ENCODE measurements at regions not wholly inside any gene's neighbourhood (a gene's known extent, or its start where the extent isn't known, plus 50 kb on each side); places are given as distances from the start of the nearest gene placed in this dataset.
A peak's percentile ranks its signal among the peaks of the same experiment; 100 is the strongest.

- no peak for DNase-seq
Observed at GRCh38 chr13:61852116-61852619, 436.5 kb upstream of the PCDH20 start.

- DNase-seq = no peak
Observed at GRCh38 chr13:61850794-61851193, 435.1 kb upstream of the PCDH20 start.

GRCh38 chr13:61838568-61838967 lies 422.9 kb upstream of the PCDH20 start:
- no peak for DNase-seq

GRCh38 chr13:61833228-61833627 lies 417.6 kb upstream of the PCDH20 start:
- DNase-seq = no peak

GRCh38 chr13:61831026-61831425 lies 415.4 kb upstream of the PCDH20 start:
- DNase-seq = no peak

- DNase-seq = no peak
Observed at GRCh38 chr13:61830475-61830874, 414.8 kb upstream of the PCDH20 start.

GRCh38 chr13:61824168-61824567 lies 408.5 kb upstream of the PCDH20 start:
- no peak for DNase-seq

GRCh38 chr13:61812286-61812685 lies 396.6 kb upstream of the PCDH20 start:
- no peak for DNase-seq

GRCh38 chr13:61810065-61810464 lies 394.4 kb upstream of the PCDH20 start:
- no peak for DNase-seq

- DNase-seq = no peak
Observed at GRCh38 chr13:61797397-61797796, 381.7 kb upstream of the PCDH20 start.

GRCh38 chr13:61795580-61795979 lies 379.9 kb upstream of the PCDH20 start:
- DNase-seq = no peak

GRCh38 chr13:61779456-61779855 lies 363.8 kb upstream of the PCDH20 start:
- no peak for DNase-seq

GRCh38 chr13:61778531-61778930 lies 362.9 kb upstream of the PCDH20 start:
- peak in 1 of 2 experiments; percentile 9 for DNase-seq

- no peak for DNase-seq
Observed at GRCh38 chr13:61777899-61778298, 362.2 kb upstream of the PCDH20 start.

GRCh38 chr13:61777271-61777670 lies 361.6 kb upstream of the PCDH20 start:
- no peak for DNase-seq

- no peak for DNase-seq
Observed at GRCh38 chr13:61774903-61775302, 359.3 kb upstream of the PCDH20 start.

- no peak for DNase-seq
Observed at GRCh38 chr13:61770681-61771080, 355.0 kb upstream of the PCDH20 start.

GRCh38 chr13:61768175-61768574 lies 352.5 kb upstream of the PCDH20 start:
- no peak for DNase-seq

GRCh38 chr13:61766667-61767058 lies 351.0 kb upstream of the PCDH20 start:
- DNase-seq = no peak

GRCh38 chr13:61765940-61766666 lies 350.5 kb upstream of the PCDH20 start:
- DNase-seq = no peak

- no peak for DNase-seq
Observed at GRCh38 chr13:61765181-61765742, 349.6 kb upstream of the PCDH20 start.

- DNase-seq = no peak
Observed at GRCh38 chr13:61761690-61762089, 346.0 kb upstream of the PCDH20 start.

GRCh38 chr13:61760102-61760501 lies 344.5 kb upstream of the PCDH20 start:
- DNase-seq = no peak

- DNase-seq = no peak
Observed at GRCh38 chr13:61756031-61756430, 340.4 kb upstream of the PCDH20 start.

- DNase-seq = no peak
Observed at GRCh38 chr13:61751039-61751438, 335.4 kb upstream of the PCDH20 start.

Data from NCI-H2081 (cell line).